Astrocyte (in vitro differentiated cells and primary cell): ENCODE measurements at regions not wholly inside any gene's neighbourhood (a gene's known extent, or its start where the extent isn't known, plus 50 kb on each side); places are given as distances from the start of the nearest gene placed in this dataset.

ENCODE experiments used
- DNase-seq: peaks from one replicate; pipeline ENCODE4 v3.0.0-alpha.2; 2010; ENCODE audit warnings: low read depth
- FAIRE-seq: peaks from 2 replicates; lab custom pipeline; 2011; peaks lifted over from hg19 to GRCh38; lab: Jason Lieb, UNC
- H2AFZ ChIP-seq: 2 replicates; pipeline ENCODE4 v1.6.0; 2012; ENCODE audit warnings: low read depth, low read length, inconsistent platforms
- H3K27ac ChIP-seq: 2 replicates; pipeline ENCODE4 v1.5.1; 2011; ENCODE audit warnings: low read depth, low read length, inconsistent platforms
- H3K27me3 ChIP-seq: 2 replicates; pipeline ENCODE4 v1.6.0; 2011; ENCODE audit warnings: low read length, inconsistent platforms; ENCODE audit not compliant: insufficient read depth
- H3K36me3 ChIP-seq: 2 replicates; pipeline ENCODE4 v1.5.1; 2011; ENCODE audit warnings: low read length, inconsistent platforms; ENCODE audit not compliant: insufficient read depth
- H3K4me1 ChIP-seq: 2 replicates; pipeline ENCODE4 v1.5.1; 2011; ENCODE audit warnings: low read length, inconsistent platforms; ENCODE audit not compliant: insufficient read depth
- H3K4me2 ChIP-seq: 2 replicates; pipeline ENCODE4 v1.6.0; 2012; ENCODE audit warnings: low read length, inconsistent platforms
- H3K4me3 ChIP-seq: 2 replicates; pipeline ENCODE4 v1.5.1; 2011; ENCODE audit warnings: low read depth, mild to moderate bottlenecking, low read length, inconsistent platforms; ENCODE audit not compliant: insufficient read depth
- H3K79me2 ChIP-seq: 2 replicates; pipeline ENCODE4 v1.6.0; 2012; ENCODE audit warnings: mild to moderate bottlenecking, low read length, inconsistent platforms; ENCODE audit not compliant: insufficient read depth
- H3K9ac ChIP-seq: 2 replicates; pipeline ENCODE4 v1.6.0; 2012; ENCODE audit warnings: mild to moderate bottlenecking, low read length, inconsistent platforms
- H3K9me3 ChIP-seq: 2 replicates; pipeline ENCODE4 v1.5.1; 2012; ENCODE audit warnings: low read depth, mild to moderate bottlenecking, low read length, inconsistent platforms; ENCODE audit not compliant: insufficient read depth
- H4K20me1 ChIP-seq: 2 replicates; pipeline ENCODE4 v1.6.0; 2012; ENCODE audit warnings: low read length, inconsistent platforms; ENCODE audit not compliant: insufficient read depth
- H3K27ac Mint-ChIP-seq: one replicate; pipeline ENCODE4 v1.8.0; 2021; ENCODE audit warnings: mild to moderate bottlenecking, mixed read lengths; ENCODE audit not compliant: unreplicated experiment
- H3K27me3 Mint-ChIP-seq: one replicate; pipeline ENCODE4 v1.8.0; 2021; ENCODE audit warnings: low read depth, mixed read lengths; ENCODE audit not compliant: unreplicated experiment
- H3K36me3 Mint-ChIP-seq: one replicate; pipeline ENCODE4 v1.8.0; 2021; ENCODE audit warnings: low read depth, mixed read lengths; ENCODE audit not compliant: unreplicated experiment
- H3K4me1 Mint-ChIP-seq: one replicate; pipeline ENCODE4 v1.8.0; 2021; ENCODE audit warnings: low read depth, mixed read lengths; ENCODE audit not compliant: unreplicated experiment
- H3K4me3 Mint-ChIP-seq: one replicate; pipeline ENCODE4 v1.8.0; 2021; ENCODE audit warnings: mild to moderate bottlenecking, moderate library complexity, mixed read lengths; ENCODE audit not compliant: unreplicated experiment
- H3K9me3 Mint-ChIP-seq: one replicate; pipeline ENCODE4 v1.8.0; 2021; ENCODE audit warnings: mild to moderate bottlenecking, mixed read lengths; ENCODE audit not compliant: unreplicated experiment
- EZH2 ChIP-seq: IDR thresholded peaks from 2 replicates; pipeline ENCODE4 v1.6.1; 2012; ENCODE audit warnings: mild to moderate bottlenecking, low read length, inconsistent platforms; ENCODE audit not compliant: insufficient read depth
- TF ChIP-seq, protein P1 (sequence below): IDR thresholded peaks from 2 replicates; pipeline ENCODE4 v1.5.1; 2011; ENCODE audit warnings: low read depth, mild to moderate bottlenecking, inconsistent platforms, low read length, moderate library complexity; ENCODE audit not compliant: insufficient read depth

DNA sequence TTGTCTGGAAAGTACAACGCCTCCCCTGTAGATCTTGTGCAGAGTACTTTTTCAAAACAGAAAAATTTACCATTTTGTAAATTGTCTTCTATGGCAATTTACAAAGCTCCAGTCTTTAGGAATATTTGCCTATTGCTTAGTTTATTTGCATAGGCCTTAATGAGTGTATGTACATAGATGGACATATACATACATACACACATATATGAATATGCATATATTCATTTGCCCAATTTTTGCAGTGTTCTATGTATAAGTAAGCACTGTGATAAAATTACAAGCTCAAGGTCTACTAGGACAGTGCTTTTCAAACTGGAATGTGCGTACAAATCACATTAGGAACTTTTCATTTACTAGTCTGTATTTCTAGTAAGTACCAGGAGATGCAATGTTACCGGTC lies 301.3 kb upstream of the SMARCA2 start:
- Histone ChIP-seq H2AFZ (no peak overlapping the region), H3K4me1 (no peaks in the 10 kb centered on the region), H3K79me2 (no peaks in the 10 kb centered on the region), H4K20me1 (no peaks in the 10 kb centered on the region), H3K4me3 (no peak overlapping the region), H3K9me3 (peaks cover 4% of the 10 kb centered on the region), H3K27ac (no peak overlapping the region), H3K4me2 (no peak overlapping the region), H3K36me3 (no peaks in the 10 kb centered on the region), H3K27me3 (no peaks in the 10 kb centered on the region), H3K9ac (no peak overlapping the region)
- DNase-seq (no peak), FAIRE-seq (no peak)
- Mint-ChIP-seq H3K4me3 (no peak overlapping the region), H3K27ac (no peak overlapping the region), H3K4me1 (no peaks in the 10 kb centered on the region), H3K36me3 (no peaks in the 10 kb centered on the region), H3K27me3 (peaks cover 4% of the 10 kb centered on the region), H3K9me3 (no peaks in the 10 kb centered on the region)
- TF ChIP-seq, protein P1, sequence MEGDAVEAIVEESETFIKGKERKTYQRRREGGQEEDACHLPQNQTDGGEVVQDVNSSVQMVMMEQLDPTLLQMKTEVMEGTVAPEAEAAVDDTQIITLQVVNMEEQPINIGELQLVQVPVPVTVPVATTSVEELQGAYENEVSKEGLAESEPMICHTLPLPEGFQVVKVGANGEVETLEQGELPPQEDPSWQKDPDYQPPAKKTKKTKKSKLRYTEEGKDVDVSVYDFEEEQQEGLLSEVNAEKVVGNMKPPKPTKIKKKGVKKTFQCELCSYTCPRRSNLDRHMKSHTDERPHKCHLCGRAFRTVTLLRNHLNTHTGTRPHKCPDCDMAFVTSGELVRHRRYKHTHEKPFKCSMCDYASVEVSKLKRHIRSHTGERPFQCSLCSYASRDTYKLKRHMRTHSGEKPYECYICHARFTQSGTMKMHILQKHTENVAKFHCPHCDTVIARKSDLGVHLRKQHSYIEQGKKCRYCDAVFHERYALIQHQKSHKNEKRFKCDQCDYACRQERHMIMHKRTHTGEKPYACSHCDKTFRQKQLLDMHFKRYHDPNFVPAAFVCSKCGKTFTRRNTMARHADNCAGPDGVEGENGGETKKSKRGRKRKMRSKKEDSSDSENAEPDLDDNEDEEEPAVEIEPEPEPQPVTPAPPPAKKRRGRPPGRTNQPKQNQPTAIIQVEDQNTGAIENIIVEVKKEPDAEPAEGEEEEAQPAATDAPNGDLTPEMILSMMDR: no peak
- no peak for TF ChIP-seq EZH2

DNA sequence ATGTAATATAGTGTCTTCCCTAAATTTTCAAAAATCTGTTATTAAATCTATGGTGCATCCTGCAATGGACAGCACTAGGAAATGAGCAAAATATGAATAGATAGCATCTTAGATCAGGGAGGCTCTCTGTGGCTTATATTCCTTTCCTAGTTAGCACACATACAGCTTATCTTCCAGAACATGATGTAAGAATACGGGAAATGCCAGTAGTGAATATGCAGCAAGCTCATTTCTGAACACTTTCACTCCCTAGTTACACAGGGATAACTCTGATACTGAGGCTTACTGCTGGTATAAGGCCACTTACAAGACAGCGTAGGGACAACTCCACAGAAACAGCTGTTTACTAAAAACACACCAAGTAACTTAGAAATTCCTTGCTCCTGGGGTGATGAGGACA lies 297.3 kb upstream of the SMARCA2 start:
- Histone ChIP-seq H3K27ac (no peak overlapping the region), H4K20me1 (no peaks in the 10 kb centered on the region), H3K27me3 (no peaks in the 10 kb centered on the region), H2AFZ (no peak overlapping the region), H3K4me3 (no peak overlapping the region), H3K9ac (no peak overlapping the region), H3K9me3 (no peaks in the 10 kb centered on the region), H3K79me2 (no peaks in the 10 kb centered on the region), H3K36me3 (no peaks in the 10 kb centered on the region), H3K4me1 (no peaks in the 10 kb centered on the region), H3K4me2 (no peak overlapping the region)
- H3K4me1 Mint-ChIP-seq: no peaks in the 10 kb centered on the region
- no peaks in the 10 kb centered on the region for H3K36me3 Mint-ChIP-seq
- no peak overlapping the region for H3K27ac Mint-ChIP-seq
- no peak for DNase-seq
- H3K9me3 Mint-ChIP-seq: no peaks in the 10 kb centered on the region
- H3K27me3 Mint-ChIP-seq: peaks cover 6% of the 10 kb centered on the region
- H3K4me3 Mint-ChIP-seq: no peak overlapping the region
- no peak for FAIRE-seq
- TF ChIP-seq, protein P1: no peak
- TF ChIP-seq EZH2: no peak

DNA sequence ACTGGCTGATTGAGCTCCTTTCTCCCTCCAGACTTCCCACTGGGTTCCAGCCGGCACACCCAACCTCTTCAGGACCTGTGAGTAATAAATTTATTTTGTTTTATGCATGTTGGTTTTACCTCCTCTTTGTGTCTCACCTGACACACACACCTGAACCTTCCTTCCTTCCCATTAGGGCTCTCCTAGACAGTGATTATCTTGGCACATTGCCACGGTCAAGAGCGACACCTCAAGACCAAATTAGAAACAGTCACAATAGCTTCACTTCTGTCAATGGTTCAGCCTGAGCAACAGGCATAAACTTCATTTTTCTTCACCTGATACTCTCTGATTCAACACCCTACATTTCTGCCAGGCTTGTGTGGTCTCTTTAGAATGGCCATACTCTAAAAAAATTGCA lies 296.3 kb upstream of the SMARCA2 start:
- Mint-ChIP-seq H3K4me3 (no peak overlapping the region), H3K27me3 (peaks cover 6% of the 10 kb centered on the region)
- no peak for FAIRE-seq

More for the DNA sequence above, 296.3 kb upstream of the SMARCA2 start:
- Histone ChIP-seq H3K4me1 (no peaks in the 10 kb centered on the region), H3K4me3 (no peak overlapping the region), H3K79me2 (no peaks in the 10 kb centered on the region), H3K27ac (no peak overlapping the region), H3K4me2 (no peak overlapping the region), H4K20me1 (no peaks in the 10 kb centered on the region), H3K9me3 (no peaks in the 10 kb centered on the region), H3K36me3 (no peaks in the 10 kb centered on the region), H2AFZ (no peak overlapping the region), H3K27me3 (no peaks in the 10 kb centered on the region), H3K9ac (no peak overlapping the region)
- H3K27ac Mint-ChIP-seq: no peak overlapping the region
- TF ChIP-seq EZH2: no peak
- TF ChIP-seq, protein P1: no peak
- H3K36me3 Mint-ChIP-seq: no peaks in the 10 kb centered on the region
- peaks cover 2% of the 10 kb centered on the region for H3K4me1 Mint-ChIP-seq
- no peak for DNase-seq
- H3K9me3 Mint-ChIP-seq: no peaks in the 10 kb centered on the region
